ENCODE measurements at regions not wholly inside any gene's neighbourhood (a gene's known extent, or its start where the extent isn't known, plus 50 kb on each side); places are given as distances from the start of the nearest gene placed in this dataset.

- DNase-seq (ENCODE audit: low read depth, low spot score), result no peak
These were observed 143.2 kb downstream of the RAP2B start for GRCh38 chr3:153305189-153305588.

GRCh38 chr3:153311541-153311940 is 149.5 kb downstream of the RAP2B start:
- intact Hi-C loops (cut with micrococcal nuclease), result no loop called here

More at GRCh38 chr3:153305189-153305588, 143.2 kb downstream of the RAP2B start:
- Histone ChIP-seq H3K4me2 (ENCODE audit: insufficient read depth, low read length) (no peak overlapping the region), H3K27me3 (ENCODE audit: control insufficient read depth in 2 of 2, insufficient read depth in 2 of 2, low read length in 2 of 2) (no peaks in the 10 kb centered on the region), H3K9me1 (replicated peaks; ENCODE audit: control insufficient read depth, extremely low read depth, insufficient read depth, low read length) (no peaks in the 10 kb centered on the region), H4K20me1 (replicated peaks; ENCODE audit: control insufficient read depth, extremely low read depth, insufficient read depth, low read length) (no peaks in the 10 kb centered on the region), H3K4me1 (ENCODE audit: control insufficient read depth, extremely low read depth, insufficient read depth, low read length) (no peaks in the 10 kb centered on the region), H3K9me3 (replicated peaks; ENCODE audit: control insufficient read depth, insufficient read depth, low read length) (no peaks in the 10 kb centered on the region), H3K27ac (ENCODE audit: insufficient read depth, low read depth, low read length) (no peak overlapping the region), H3K36me3 (ENCODE audit: control insufficient read depth in 2 of 2, extremely low read depth in 1 of 2, insufficient read depth in 2 of 2, low read length in 2 of 2) (no peaks in the 10 kb centered on the region), H3K9ac (replicated peaks; ENCODE audit: extremely low read depth, insufficient read depth, low read length) (no peak overlapping the region), H3K79me2 (ENCODE audit: control insufficient read depth, insufficient read depth, low read length) (no peaks in the 10 kb centered on the region), H2AFZ (ENCODE audit: low read depth, low read length) (no peak overlapping the region), H3K4me3 (replicated peaks in 1 of 3; ENCODE audit: insufficient read depth in 1 of 3, low read depth in 1 of 3, low read length in 3 of 3) (no peak overlapping the region)
- TF ChIP-seq FOS (IDR thresholded peaks at IDR 0.05; ENCODE audit: borderline replicate concordance, insufficient read depth, low read length), result no peak
- CTCF ChIA-PET, result interaction anchor here (0.9 kb wide), 1 partner anchor 84 kb away, joined by 3 read pairs; no protein-coding TSS in a partner anchor
- dilution Hi-C loops (cut with MboI; ENCODE audit: extremely low pct_ligation_motif_present, low sequenced_read_pairs), result no loop called here
- FAIRE-seq, result no peak
- intact Hi-C loops (cut with micrococcal nuclease), result no loop called here
- POLR2A ChIA-PET, result no interaction called here
- no TSS peak for BruUV-seq (replicated peaks)

More at GRCh38 chr3:153311541-153311940, 149.5 kb downstream of the RAP2B start:
- Histone ChIP-seq H3K4me2 (ENCODE audit: insufficient read depth, low read length) (no peak overlapping the region), H4K20me1 (replicated peaks; ENCODE audit: control insufficient read depth, extremely low read depth, insufficient read depth, low read length) (no peaks in the 10 kb centered on the region), H3K4me3 (replicated peaks in 1 of 3; ENCODE audit: insufficient read depth in 1 of 3, low read depth in 1 of 3, low read length in 3 of 3) (no peak overlapping the region), H3K27ac (ENCODE audit: insufficient read depth, low read depth, low read length) (no peak overlapping the region), H2AFZ (ENCODE audit: low read depth, low read length) (no peak overlapping the region), H3K9me1 (replicated peaks; ENCODE audit: control insufficient read depth, extremely low read depth, insufficient read depth, low read length) (no peaks in the 10 kb centered on the region), H3K36me3 (ENCODE audit: control insufficient read depth in 2 of 2, extremely low read depth in 1 of 2, insufficient read depth in 2 of 2, low read length in 2 of 2) (no peaks in the 10 kb centered on the region), H3K9ac (replicated peaks; ENCODE audit: extremely low read depth, insufficient read depth, low read length) (no peak overlapping the region), H3K79me2 (ENCODE audit: control insufficient read depth, insufficient read depth, low read length) (no peaks in the 10 kb centered on the region), H3K9me3 (replicated peaks; ENCODE audit: control insufficient read depth, insufficient read depth, low read length) (no peaks in the 10 kb centered on the region), H3K4me1 (ENCODE audit: control insufficient read depth, extremely low read depth, insufficient read depth, low read length) (no peaks in the 10 kb centered on the region), H3K27me3 (ENCODE audit: control insufficient read depth in 2 of 2, insufficient read depth in 2 of 2, low read length in 2 of 2) (no peaks in the 10 kb centered on the region)
- FAIRE-seq (no peak), DNase-seq (ENCODE audit: low read depth, low spot score) (no peak)
- dilution Hi-C loops (cut with MboI; ENCODE audit: extremely low pct_ligation_motif_present, low sequenced_read_pairs), result no loop called here
- BruUV-seq (replicated peaks), result no TSS peak
- TF ChIP-seq MYC (IDR thresholded peaks at IDR 0.05; ENCODE audit: low read depth, low read length) (no peak), GATA2 (IDR thresholded peaks at IDR 0.05; ENCODE audit: insufficient read depth, insufficient read length, low read depth, low read length) (no peak), POLR2A (IDR thresholded peaks at IDR 0.05; ENCODE audit: low read depth, low read length) (no peak), MAX (IDR thresholded peaks at IDR 0.05; ENCODE audit: insufficient read depth, insufficient read length) (no peak)
- CTCF ChIA-PET, result interaction anchor here (0.8 kb wide), 1 partner anchor 9 kb away, joined by 3 read pairs; no protein-coding TSS in a partner anchor
- POLR2A ChIA-PET, result no interaction called here
